Fibroblast of villous mesenchyme (primary cell): ENCODE measurements at regions not wholly inside any gene's neighbourhood (a gene's known extent, or its start where the extent isn't known, plus 50 kb on each side); places are given as distances from the start of the nearest gene placed in this dataset.
"Not testable (repeated sequence)": the region's sequence is repeated elsewhere in the genome, so short reads cannot be mapped to it uniquely, and the experiment has no call there.

Experiments
- DNase-seq: peaks from one replicate; pipeline ENCODE4 v3.0.0-alpha.2; 2010; ENCODE audit warnings: low read depth
- H3K4me3 ChIP-seq: 2 replicates; pipeline ENCODE4 v1.5.1; 2011; ENCODE audit warnings: low read depth, mild to moderate bottlenecking, low read length
- CTCF ChIP-seq: IDR thresholded peaks from 2 replicates; pipeline ENCODE4 v1.5.1; 2012; ENCODE audit warnings: low read depth, mild to moderate bottlenecking, low read length; ENCODE audit not compliant: insufficient read depth

- no peak overlapping the region for H3K4me3 ChIP-seq
- peak; percentile 26 for DNase-seq
- no peak for TF ChIP-seq CTCF
These were observed 281.1 kb upstream of the KLF4 start for GRCh38 chr9:107770716-107771115.

- DNase-seq: no peak
- no peak overlapping the region for H3K4me3 ChIP-seq
- TF ChIP-seq CTCF: no peak
These were observed 278.7 kb upstream of the KLF4 start for GRCh38 chr9:107768224-107768623.

GRCh38 chr9:107767711-107768110 lies 278.1 kb upstream of the KLF4 start:
- DNase-seq: no peak
- H3K4me3 ChIP-seq: no peak overlapping the region
- no peak for TF ChIP-seq CTCF

- not testable (repeated sequence) for H3K4me3 ChIP-seq, DNase-seq
These were observed 273.9 kb upstream of the KLF4 start for GRCh38 chr9:107763469-107763868.

GRCh38 chr9:107761307-107761706 lies 271.7 kb upstream of the KLF4 start:
- no peak for DNase-seq
- TF ChIP-seq CTCF: no peak
- no peak overlapping the region for H3K4me3 ChIP-seq

- no peak for TF ChIP-seq CTCF
- DNase-seq: no peak
- H3K4me3 ChIP-seq: no peak overlapping the region
These were observed 271.1 kb upstream of the KLF4 start for GRCh38 chr9:107760469-107761242.

- DNase-seq: no peak
- no peak overlapping the region for H3K4me3 ChIP-seq
- TF ChIP-seq CTCF: no peak
These were observed 270.2 kb upstream of the KLF4 start for GRCh38 chr9:107759823-107760166.
